ENCODE measurements at regions not wholly inside any gene's neighbourhood (a gene's known extent, or its start where the extent isn't known, plus 50 kb on each side); places are given as distances from the start of the nearest gene placed in this dataset.

GRCh38 chr4:35950442-35950841, 293.9 kb downstream of the ARAP2 start:
- no peak for DNase-seq (ENCODE audit: low read depth)

GRCh38 chr4:35952751-35953150, 291.6 kb downstream of the ARAP2 start:
- DNase-seq (ENCODE audit: low read depth), result no peak

DNA sequence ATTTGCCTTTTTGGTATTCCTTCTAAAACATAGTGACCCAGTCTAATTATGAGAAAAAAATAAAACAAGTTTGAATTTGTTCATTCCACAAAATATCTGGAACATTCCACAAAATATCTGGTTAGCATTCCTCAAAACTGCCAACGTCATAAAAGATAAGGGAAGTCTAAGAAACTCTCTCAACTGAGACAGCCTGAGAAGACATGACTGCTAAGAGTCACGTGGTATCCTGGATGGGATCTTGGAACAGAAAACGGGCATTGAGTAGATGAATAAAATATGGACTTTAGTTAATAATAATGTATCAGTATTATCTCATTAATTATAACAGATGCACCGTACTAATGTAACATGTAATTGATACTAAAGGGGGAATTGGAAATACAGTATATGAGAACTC, 280.9 kb downstream of the ARAP2 start:
- peak; percentile 76 for DNase-seq (ENCODE audit: low read depth)

GRCh38 chr4:35963974-35964515, 280.3 kb downstream of the ARAP2 start:
- DNase-seq (ENCODE audit: low read depth), result peak; percentile 81

DNA sequence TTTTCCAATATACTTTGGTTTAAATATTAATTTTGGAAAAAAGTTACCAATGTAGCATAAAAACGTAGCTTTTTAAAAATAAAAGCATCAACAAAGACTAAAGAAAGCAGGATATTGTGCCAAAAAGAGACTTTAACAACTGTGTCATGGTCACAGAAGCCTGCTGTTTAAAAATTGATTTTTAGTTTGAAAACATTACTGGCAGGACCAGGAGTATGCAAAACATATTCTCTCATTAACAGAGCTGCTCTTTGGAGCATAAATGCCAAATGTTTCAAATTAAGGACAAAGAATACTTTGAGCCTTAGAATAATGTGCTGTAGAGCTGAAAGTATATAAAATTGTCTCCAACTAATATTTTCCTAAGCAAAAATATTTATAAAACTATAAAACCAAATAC, 279.0 kb downstream of the ARAP2 start:
- DNase-seq (ENCODE audit: low read depth), result no peak

- DNase-seq (ENCODE audit: low read depth), result peak; percentile 11
Measured at GRCh38 chr4:35966566-35966965, 277.7 kb downstream of the ARAP2 start.

GRCh38 chr4:35970366-35970960, 273.9 kb downstream of the ARAP2 start:
- DNase-seq (ENCODE audit: low read depth), result no peak

DNA sequence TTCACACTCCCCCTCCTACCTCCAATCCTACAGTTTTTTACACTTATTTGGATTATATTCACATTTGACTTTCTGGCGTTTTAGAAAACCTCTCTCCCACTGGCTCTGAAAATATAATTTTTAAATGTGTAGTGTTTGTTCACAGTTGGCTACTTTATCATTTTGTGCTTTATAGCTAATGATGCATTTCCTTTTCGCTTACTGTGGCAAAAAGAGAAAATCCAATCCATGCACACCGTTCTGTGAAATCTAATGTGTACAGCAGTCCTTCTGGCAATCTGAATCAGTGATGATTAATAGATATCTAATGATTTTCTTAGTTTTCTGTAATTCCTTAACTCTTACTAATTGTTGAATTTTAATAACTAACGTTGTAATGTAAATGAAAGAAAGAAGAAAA, 271.5 kb downstream of the ARAP2 start:
- DNase-seq (ENCODE audit: low read depth), result no peak

GRCh38 chr4:35975617-35976355, 268.5 kb downstream of the ARAP2 start:
- DNase-seq (ENCODE audit: low read depth), result no peak

DNA sequence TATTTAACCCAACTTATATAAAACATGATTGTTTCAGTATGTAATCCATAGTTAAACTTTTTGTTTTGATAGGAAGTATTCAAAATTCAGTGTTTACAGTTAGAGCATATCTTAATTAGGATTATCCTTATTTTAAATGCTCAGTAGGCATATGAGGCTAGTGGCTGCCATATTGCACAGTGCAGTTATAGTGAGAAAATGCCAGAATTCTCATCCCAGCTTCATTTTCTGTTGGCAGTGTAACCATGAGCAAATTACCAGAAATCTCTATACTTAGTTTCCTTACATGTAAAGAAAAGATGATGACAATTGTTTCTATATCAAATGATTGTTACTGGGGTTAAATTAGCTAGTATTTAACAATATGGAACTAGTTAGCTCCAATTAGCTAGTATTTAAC, 265.8 kb downstream of the ARAP2 start:
- no peak for DNase-seq (ENCODE audit: low read depth)

DNA sequence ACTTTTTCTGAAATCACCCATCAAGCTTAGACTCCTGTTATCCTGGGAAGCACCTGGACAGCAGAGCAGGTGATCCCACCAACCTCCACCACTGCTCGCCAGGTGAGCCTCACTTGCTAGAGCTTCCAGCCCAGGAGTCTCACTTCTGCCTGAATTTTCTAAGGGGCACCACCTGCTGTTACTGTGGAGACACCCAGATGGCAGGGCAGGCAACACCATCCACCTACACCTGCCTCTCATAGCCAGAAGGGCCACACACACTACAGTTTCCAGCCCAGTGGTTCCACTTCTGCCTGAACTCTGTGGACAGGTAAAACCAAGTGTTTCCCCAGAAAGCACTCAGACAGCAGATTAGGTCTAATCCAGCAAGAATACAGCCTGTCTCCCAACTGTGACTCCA, 262.0 kb downstream of the ARAP2 start:
- no peak for DNase-seq (ENCODE audit: low read depth)

GRCh38 chr4:35986537-35986936, 257.8 kb downstream of the ARAP2 start:
- DNase-seq (ENCODE audit: low read depth), result no peak

- DNase-seq (ENCODE audit: low read depth), result no peak
Measured at GRCh38 chr4:35993606-35994005, 250.7 kb downstream of the ARAP2 start.

GRCh38 chr4:36000941-36001557, 243.3 kb downstream of the ARAP2 start:
- no peak for DNase-seq (ENCODE audit: low read depth)

- DNase-seq (ENCODE audit: low read depth), result no peak
Measured at GRCh38 chr4:36003051-36003450, 241.3 kb downstream of the ARAP2 start.

DNA sequence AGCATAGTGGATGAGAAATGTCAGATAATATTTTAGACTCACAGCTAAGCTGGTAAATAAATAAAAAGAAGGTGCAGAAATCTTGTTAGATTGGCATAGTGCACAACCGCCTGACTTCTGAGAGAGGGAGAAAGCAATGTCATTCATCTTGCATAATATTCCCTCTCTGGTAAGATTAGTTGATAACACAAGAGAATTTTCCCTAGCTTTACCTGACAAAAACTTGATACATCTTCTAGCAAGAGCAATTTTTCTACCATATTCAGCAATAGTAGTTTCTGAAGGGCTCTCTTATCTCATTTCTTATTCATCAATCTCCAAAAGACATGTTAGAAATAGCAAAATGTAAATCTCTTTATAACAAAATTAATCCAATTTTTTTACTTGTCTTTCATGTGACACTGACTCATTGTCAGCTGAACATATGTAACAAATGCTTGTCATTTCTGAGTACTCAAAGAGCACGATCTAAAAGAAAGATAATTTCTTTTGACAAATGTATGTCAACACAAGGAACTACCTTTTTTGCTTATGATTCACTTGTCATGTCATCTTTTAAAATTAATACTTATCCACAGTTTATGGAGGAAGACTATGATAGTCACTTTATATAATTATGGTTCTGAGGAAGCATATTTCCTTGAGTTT, 240.0 kb downstream of the ARAP2 start:
- peak; percentile 63 for DNase-seq (ENCODE audit: low read depth)

DNA sequence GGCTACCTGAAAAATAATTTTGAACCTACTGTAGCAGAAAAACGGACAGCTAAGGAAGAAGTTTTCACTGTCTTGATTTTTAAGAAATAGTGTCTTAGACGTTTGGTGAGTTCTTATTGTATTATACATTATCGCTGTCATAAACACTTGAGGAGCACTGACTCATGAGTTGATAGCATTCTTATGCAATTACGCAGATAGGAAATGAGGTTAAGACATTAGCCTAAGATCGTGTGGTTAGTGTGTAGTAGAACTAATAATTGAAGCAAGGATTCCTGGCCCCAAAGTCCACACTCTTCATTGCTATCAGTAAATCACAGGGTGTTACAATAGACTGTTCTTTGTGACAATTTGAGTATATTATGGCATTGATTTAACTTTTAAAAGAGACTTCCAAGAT, 238.1 kb downstream of the ARAP2 start:
- peak; percentile 91 for DNase-seq (ENCODE audit: low read depth)

DNA sequence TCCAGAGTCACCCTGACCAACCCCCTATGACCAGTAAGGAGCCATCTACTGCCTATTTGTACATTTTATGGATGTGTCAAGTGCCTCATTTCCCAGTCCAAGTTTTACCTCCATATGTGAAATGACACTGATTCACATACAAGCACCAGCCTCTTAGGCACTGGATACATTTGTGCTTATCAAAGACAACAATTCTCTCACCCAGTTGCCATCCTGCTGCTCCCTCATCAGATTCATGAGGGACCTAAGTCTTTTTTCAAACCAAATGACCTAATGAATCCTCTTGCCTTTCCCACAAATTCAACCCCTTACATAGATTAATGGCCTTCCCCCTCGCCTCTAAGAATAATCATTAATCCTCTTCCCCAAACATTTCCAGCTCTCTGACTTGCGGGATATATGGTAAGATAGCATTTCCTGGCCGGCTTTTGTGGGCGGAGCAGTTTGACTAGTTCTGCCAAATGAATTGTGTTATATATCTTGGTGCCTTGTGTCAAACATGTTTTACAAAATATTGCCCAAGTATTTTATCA, 233.9 kb downstream of the ARAP2 start:
- peak; percentile 47 for DNase-seq (ENCODE audit: low read depth)

GRCh38 chr4:36011381-36011780, 232.9 kb downstream of the ARAP2 start:
- peak; percentile 58 for DNase-seq (ENCODE audit: low read depth)

DNA sequence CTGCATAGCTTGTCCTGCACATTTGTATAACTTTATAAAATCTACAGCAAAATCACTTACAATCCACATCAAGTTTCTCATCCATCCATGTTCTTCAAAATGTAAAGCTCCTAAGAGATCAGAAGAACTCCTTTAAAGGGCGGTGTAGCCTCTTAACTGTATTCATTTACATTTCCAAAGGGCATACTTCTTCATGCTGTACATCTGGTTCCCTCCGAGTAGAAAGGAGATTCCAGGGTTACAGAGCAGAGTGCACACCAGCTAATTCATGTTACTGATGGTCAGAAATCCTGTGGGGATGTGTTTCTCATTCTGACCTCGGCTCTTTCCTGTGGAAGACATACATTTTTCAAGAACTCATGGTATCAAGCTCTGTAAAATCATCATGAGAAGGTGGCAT, 231.8 kb downstream of the ARAP2 start:
- no peak for DNase-seq (ENCODE audit: low read depth)

DNA sequence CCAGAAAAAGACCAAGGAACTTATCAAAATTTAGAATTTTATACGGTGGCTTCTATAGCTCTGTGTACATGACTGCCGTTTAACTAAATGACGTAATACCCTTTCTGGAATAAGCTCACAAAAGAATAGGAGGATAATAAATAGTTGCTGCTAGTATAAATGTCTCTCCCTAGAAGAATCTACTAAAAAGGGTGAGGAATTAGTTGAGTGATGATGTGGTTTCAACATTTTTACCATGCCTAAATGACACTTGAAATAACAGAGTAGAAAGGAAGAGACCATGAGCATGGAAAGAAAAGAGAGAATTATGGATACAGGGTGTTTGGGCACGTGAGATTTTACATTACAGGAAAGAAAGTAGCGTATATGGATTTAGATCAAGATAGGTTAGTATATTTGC, 231.1 kb downstream of the ARAP2 start:
- peak; percentile 18 for DNase-seq (ENCODE audit: low read depth)
